GM23338 (cell line): ENCODE measurements at regions not wholly inside any gene's neighbourhood (a gene's known extent, or its start where the extent isn't known, plus 50 kb on each side); places are given as distances from the start of the nearest gene placed in this dataset.
A peak's percentile ranks its signal among the peaks of the same experiment; 100 is the strongest.

Experiments used
- ATAC-seq: fragments of 200-7000 bp; cut with Tn5 transposase; 3 replicates; pipeline ENCODE4 v1.9.1; 2020
- DNase-seq: peaks from one replicate; pipeline ENCODE4 v3.0.0-alpha.2; 2015; ENCODE audit warnings: low spot score
- H2AFZ ChIP-seq: fragments of 200-600 bp; sonication (generic); 2 replicates; pipeline ENCODE4 v1.8.0; 2016; ENCODE audit warnings: antibody characterized with exemption, mild to moderate bottlenecking, moderate library complexity
- H3F3A ChIP-seq: fragments of 200-600 bp; sonication (generic); replicated peaks from 2 replicates; pipeline ENCODE4 v1.8.0; 2017; ENCODE audit warnings: antibody characterized with exemption, mixed run types, low read depth
- H3K27ac ChIP-seq: fragments of 200-600 bp; sonication (generic); 2 replicates; pipeline ENCODE4 v1.6.1; 2016; ENCODE audit warnings: low read depth
- H3K27me3 ChIP-seq: fragments of 200-600 bp; sonication (generic); 2 replicates; pipeline ENCODE4 v1.8.0; 2016; ENCODE audit warnings: mild to moderate bottlenecking, mixed run types, moderate library complexity; ENCODE audit not compliant: insufficient read depth
- H3K36me3 ChIP-seq: fragments of 200-600 bp; sonication (generic); 2 replicates; pipeline ENCODE4 v1.8.0; 2016; ENCODE audit warnings: mild to moderate bottlenecking; ENCODE audit not compliant: insufficient read depth
- H3K4me1 ChIP-seq: fragments of 200-600 bp; sonication (generic); 2 replicates; pipeline ENCODE4 v1.8.0; 2016; ENCODE audit warnings: mild to moderate bottlenecking, moderate library complexity; ENCODE audit not compliant: insufficient read depth
- H3K4me2 ChIP-seq: fragments of 200-600 bp; sonication (generic); 2 replicates; pipeline ENCODE4 v1.7.1; 2017; ENCODE audit warnings: mixed run types
- H3K4me3 ChIP-seq: fragments of 200-600 bp; sonication (generic); 2 replicates; pipeline ENCODE4 v1.6.1; 2016; ENCODE audit warnings: mixed run types
- H3K79me2 ChIP-seq: fragments of 200-600 bp; sonication (generic); replicated peaks from 2 replicates; pipeline ENCODE4 v1.8.0; 2017; ENCODE audit warnings: mild to moderate bottlenecking; ENCODE audit not compliant: insufficient read depth
- H3K9me2 ChIP-seq: fragments of 200-600 bp; sonication (generic); 2 replicates; pipeline ENCODE4 v1.8.0; 2017; ENCODE audit not compliant: insufficient read depth
- H4K20me1 ChIP-seq: fragments of 200-600 bp; sonication (generic); replicated peaks from 2 replicates; pipeline ENCODE4 v1.8.0; 2017; ENCODE audit warnings: mild to moderate bottlenecking; ENCODE audit not compliant: insufficient read depth
- H3K27ac Mint-ChIP-seq: 2 replicates; pipeline ENCODE4 v1.8.0; 2020; ENCODE audit warnings: inconsistent platforms, mild to moderate bottlenecking, moderate library complexity, mixed read lengths
- H3K27me3 Mint-ChIP-seq: 3 replicates; pipeline ENCODE4 v1.8.0; 2022; ENCODE audit warnings: low read depth, mild to moderate bottlenecking, moderate library complexity, mixed read lengths, inconsistent platforms; ENCODE audit not compliant: insufficient read depth, poor library complexity
- H3K36me3 Mint-ChIP-seq: 3 replicates; pipeline ENCODE4 v1.8.0; 2021; ENCODE audit warnings: low read depth, mild to moderate bottlenecking, inconsistent platforms, moderate library complexity, mixed read lengths
- H3K4me1 Mint-ChIP-seq: 3 replicates; pipeline ENCODE4 v1.8.0; 2020; ENCODE audit warnings: mild to moderate bottlenecking, inconsistent platforms, mixed read lengths
- H3K4me3 Mint-ChIP-seq: 3 replicates; pipeline ENCODE4 v1.8.0; 2021; ENCODE audit warnings: moderate library complexity, mild to moderate bottlenecking, inconsistent platforms, mixed read lengths
- H3K9me3 Mint-ChIP-seq: 3 replicates; pipeline ENCODE4 v1.8.0; 2020; ENCODE audit warnings: moderate library complexity, mild to moderate bottlenecking, inconsistent platforms, mixed read lengths
- ETS1 ChIP-seq: IDR thresholded peaks from 2 replicates; pipeline ENCODE4 v1.6.1; 2016; ENCODE audit warnings: antibody characterized with exemption
- EZH2 ChIP-seq: fragments of 200-600 bp; sonication (generic); IDR thresholded peaks from one replicate; pipeline ENCODE4 v1.8.0; 2017; ENCODE audit warnings: antibody characterized with exemption, mild to moderate bottlenecking, low read depth; ENCODE audit not compliant: unreplicated experiment
- EZH2phosphoT487 ChIP-seq: fragments of 200-600 bp; sonication (generic); IDR thresholded peaks from one replicate; pipeline ENCODE4 v1.8.1; 2018; ENCODE audit warnings: antibody characterized with exemption; ENCODE audit not compliant: unreplicated experiment
- NANOG ChIP-seq: IDR thresholded peaks from 2 replicates; pipeline ENCODE4 v1.6.1; 2016; ENCODE audit warnings: antibody characterized with exemption, borderline replicate concordance
- STAT1 ChIP-seq: IDR thresholded peaks from one replicate; pipeline ENCODE4 v1.6.1; 2016; ENCODE audit warnings: antibody characterized with exemption; ENCODE audit not compliant: unreplicated experiment
- ZNF114 ChIP-seq: fragments of 250-450 bp; sonication (Bioruptor Pico); IDR thresholded peaks from 2 replicates; pipeline ENCODE4 v1.5.0; 2020; ENCODE audit warnings: mild to moderate bottlenecking, moderate library complexity
- ZNF462 ChIP-seq: fragments of 250-450 bp; sonication (Bioruptor Pico); IDR thresholded peaks from 2 replicates; pipeline ENCODE4 v1.5.0; 2020; ENCODE audit warnings: mild to moderate bottlenecking, moderate library complexity
- TF ChIP-seq, protein P1 (sequence below), 2 experiments: fragments of 200-600 bp in 1 of 2; sonication (generic) in 1 of 2; conservative IDR thresholded peaks; 2 replicates each; pipeline versions ENCODE4 v1.5.1 to v1.6.1; 2016 to 2017; ENCODE audit warnings: antibody characterized with exemption in 2 of 2, low read depth in 2 of 2, mild to moderate bottlenecking in 2 of 2, moderate library complexity in 1 of 2

GRCh38 chrX:15050395-15050794 is 177.2 kb downstream of the MOSPD2 start:
- H3K36me3 ChIP-seq: no peaks in the 10 kb centered on the region
- H3K27ac Mint-ChIP-seq: no peak overlapping the region
- H3K27me3 ChIP-seq: no peaks in the 10 kb centered on the region
- peaks cover 18% of the 10 kb centered on the region for H3K9me3 Mint-ChIP-seq
- TF ChIP-seq, protein P1, sequence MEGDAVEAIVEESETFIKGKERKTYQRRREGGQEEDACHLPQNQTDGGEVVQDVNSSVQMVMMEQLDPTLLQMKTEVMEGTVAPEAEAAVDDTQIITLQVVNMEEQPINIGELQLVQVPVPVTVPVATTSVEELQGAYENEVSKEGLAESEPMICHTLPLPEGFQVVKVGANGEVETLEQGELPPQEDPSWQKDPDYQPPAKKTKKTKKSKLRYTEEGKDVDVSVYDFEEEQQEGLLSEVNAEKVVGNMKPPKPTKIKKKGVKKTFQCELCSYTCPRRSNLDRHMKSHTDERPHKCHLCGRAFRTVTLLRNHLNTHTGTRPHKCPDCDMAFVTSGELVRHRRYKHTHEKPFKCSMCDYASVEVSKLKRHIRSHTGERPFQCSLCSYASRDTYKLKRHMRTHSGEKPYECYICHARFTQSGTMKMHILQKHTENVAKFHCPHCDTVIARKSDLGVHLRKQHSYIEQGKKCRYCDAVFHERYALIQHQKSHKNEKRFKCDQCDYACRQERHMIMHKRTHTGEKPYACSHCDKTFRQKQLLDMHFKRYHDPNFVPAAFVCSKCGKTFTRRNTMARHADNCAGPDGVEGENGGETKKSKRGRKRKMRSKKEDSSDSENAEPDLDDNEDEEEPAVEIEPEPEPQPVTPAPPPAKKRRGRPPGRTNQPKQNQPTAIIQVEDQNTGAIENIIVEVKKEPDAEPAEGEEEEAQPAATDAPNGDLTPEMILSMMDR (conservative IDR thresholded peaks at IDR 0.05; ENCODE audit: low read depth in 2 of 2): peak; percentile 20 to 31; a peak in 2 of 4 replicates
- no peak for TF ChIP-seq ETS1
- no peaks in the 10 kb centered on the region for H4K20me1 ChIP-seq
- H3K4me3 ChIP-seq: no peak overlapping the region
- no peaks in the 10 kb centered on the region for H3K4me1 Mint-ChIP-seq
- H3K9me2 ChIP-seq: no peaks in the 10 kb centered on the region
- no peak overlapping the region for H2AFZ ChIP-seq
- no peak for DNase-seq
- H3K27ac ChIP-seq: no peak overlapping the region
- no peaks in the 10 kb centered on the region for H3K79me2 ChIP-seq
- H3K36me3 Mint-ChIP-seq: peaks cover 8% of the 10 kb centered on the region
- no peak for ATAC-seq
- no peaks in the 10 kb centered on the region for H3F3A ChIP-seq
- H3K4me1 ChIP-seq: no peaks in the 10 kb centered on the region
- no peak overlapping the region for H3K4me2 ChIP-seq
- no peak overlapping the region for H3K4me3 Mint-ChIP-seq
- H3K27me3 Mint-ChIP-seq: peaks cover 2% of the 10 kb centered on the region

- Histone ChIP-seq H3K9me2 (no peaks in the 10 kb centered on the region), H3K27me3 (no peaks in the 10 kb centered on the region), H2AFZ (no peak overlapping the region), H4K20me1 (no peaks in the 10 kb centered on the region), H3K27ac (no peak overlapping the region), H3F3A (no peaks in the 10 kb centered on the region), H3K79me2 (no peaks in the 10 kb centered on the region), H3K4me2 (no peak overlapping the region), H3K4me3 (no peak overlapping the region), H3K4me1 (no peaks in the 10 kb centered on the region), H3K36me3 (no peaks in the 10 kb centered on the region)
- Mint-ChIP-seq H3K9me3 (no peaks in the 10 kb centered on the region), H3K36me3 (no peaks in the 10 kb centered on the region), H3K4me3 (no peak overlapping the region), H3K4me1 (no peaks in the 10 kb centered on the region), H3K27ac (no peak overlapping the region), H3K27me3 (peaks cover 2% of the 10 kb centered on the region)
- ATAC-seq (no peak), DNase-seq (no peak)
- TF ChIP-seq EZH2 (no peak), STAT1 (no peak), ZNF114 (CRISPR knock-in tag) (no peak), NANOG (no peak), EZH2phosphoT487 (no peak), ZNF462 (CRISPR knock-in tag) (no peak)
- TF ChIP-seq, protein P1 (conservative IDR thresholded peaks at IDR 0.05; ENCODE audit: low read depth in 2 of 2): no peak
Measured at GRCh38 chrX:15043538-15043937, 170.3 kb downstream of the MOSPD2 start.
